Adrenal gland (tissue), 9 donors: ENCODE measurements at regions not wholly inside any gene's neighbourhood (a gene's known extent, or its start where the extent isn't known, plus 50 kb on each side); places are given as distances from the start of the nearest gene placed in this dataset.

Source experiments
- DNase-seq, 7 donors: peaks; one replicate each; pipeline ENCODE4 v3.0.0-alpha.2; 2019 to 2020
- H3K27ac ChIP-seq, 5 donors: fragments of 200-600 bp; sonication (generic) in 4 of 5; 1 replicate in 3 of 5; 2 replicates in 2 of 5; pipeline versions ENCODE4 v1.5.1 to v1.8.0; 2016 to 2020; ENCODE audit warnings: mild to moderate bottlenecking in 1 of 5
- H3K27me3 ChIP-seq: fragments of 200-600 bp; 2 replicates; pipeline ENCODE4 v1.8.0; 2021
- H3K36me3 ChIP-seq, 2 donors: fragments of 200-600 bp; replicated peaks in 1 of 2; 1 replicate in 1 of 2; 2 replicates in 1 of 2; pipeline versions ENCODE4 v1.5.1 to v1.8.0; 2018 to 2022
- H3K4me1 ChIP-seq, 2 donors: fragments of 200-600 bp; replicated peaks in 1 of 2; 1 replicate in 1 of 2; 2 replicates in 1 of 2; pipeline versions ENCODE4 v1.5.1 to v1.8.0; 2018 to 2021
- H3K4me3 ChIP-seq, 4 donors: fragments of 200-600 bp; sonication (generic) in 3 of 4; one replicate each; pipeline ENCODE4 v1.5.1; 2016 to 2018
- H3K9me3 ChIP-seq, 3 donors: fragments of 200-600 bp; sonication (generic) in 1 of 3; replicated peaks in 1 of 3; 1 replicate in 2 of 3; 2 replicates in 1 of 3; pipeline versions ENCODE4 v1.5.1 to v1.8.0; 2016 to 2021
- CTCF ChIP-seq, 6 experiments: fragments of 450-650 bp in 4 of 6; fragments of 200-600 bp in 2 of 6; sonication (generic) in 1 of 6; IDR thresholded peaks; 1 replicate in 5 of 6; 2 replicates in 1 of 6; pipeline versions ENCODE4 v1.5.1 to v1.8.0; 2016 to 2021; ENCODE audit warnings: antibody characterized with exemption in 6 of 6, mild to moderate bottlenecking in 2 of 6, moderate library complexity in 1 of 6
- POLR2A ChIP-seq, 2 donors: fragments of 450-650 bp; IDR thresholded peaks; one replicate each; pipeline ENCODE4 v1.6.1; 2017; ENCODE audit warnings: antibody characterized with exemption in 2 of 2, mild to moderate bottlenecking in 2 of 2, moderate library complexity in 1 of 2
- WGBS, 4 donors: extraction: QIAGEN DNeasy Blood & Tissue Kit in 2 of 4; methylation state at CpG; one replicate each; pipeline versions ENCODE4 v1.1.5 to v1.1.7; 2013 to 2017; 5-methylcytosine and 5-hydroxymethylcytosine counted together
- intact Hi-C, 2 donors: fragments of 100-400 bp; cut with DNase I; formaldehyde crosslinking; loops; one replicate each; pipeline versions ENCODE4 v1.14.1 to v1.15.0; 2022 to 2023
- donor health status: healthy with polysubstance abuse.
- donor health status: Bipolar disorder and iron deficiency.
- donor health status: DM: yes; HTN: yes; CAD: no.
- donor health status: DM: no; HTN: no; CAD: no.
- donor health status: DM: no; HTN: no; CAD: no.

- no peaks in the 10 kb centered on the region for H3K9me3 ChIP-seq
- intact Hi-C loops: no loop called here
- peak in 3 of 7 donors; percentile 4 to 50 (median 15) for DNase-seq
- no peaks in the 10 kb centered on the region for H3K36me3 ChIP-seq
- H3K4me3 ChIP-seq: no peak overlapping the region
- H3K27me3 ChIP-seq: no peaks in the 10 kb centered on the region
- TF ChIP-seq CTCF (IDR thresholded peaks at IDR 0.05): no peak
- no peak for TF ChIP-seq POLR2A (IDR thresholded peaks at IDR 0.05)
- WGBS, 4 donors: 74 to 86% (median 79%) methylated on average over 11 of the region's 11 CpGs
- peak overlapping the region in 1 of 5 donors; percentile 58 for H3K27ac ChIP-seq
- no peaks in the 10 kb centered on the region for H3K4me1 ChIP-seq
Observed at GRCh38 chr6:169997187-169997929, 245.9 kb downstream of the ERMARD start.

- 81 to 87% (median 86%) methylated on average over 4 to 5 of the region's 5 CpGs for WGBS, 4 donors
Observed at GRCh38 chr6:169996378-169997051, 245.1 kb downstream of the ERMARD start.

GRCh38 chr6:169994739-169995138, 243.3 kb downstream of the ERMARD start:
- intact Hi-C loops: no loop called here
- H3K4me3 ChIP-seq: no peak overlapping the region
- H3K27me3 ChIP-seq: no peaks in the 10 kb centered on the region
- H3K36me3 ChIP-seq: no peaks in the 10 kb centered on the region
- DNase-seq: peak in 1 of 7 donors; percentile 4
- H3K9me3 ChIP-seq: no peaks in the 10 kb centered on the region
- H3K27ac ChIP-seq: no peak overlapping the region
- whole genome bisulfite sequencing, 4 donors: 74 to 96% (median 93%) methylated on average over 8 of the region's 8 CpGs
- TF ChIP-seq POLR2A (IDR thresholded peaks at IDR 0.05): no peak
- TF ChIP-seq CTCF (IDR thresholded peaks at IDR 0.05): no peak
- H3K4me1 ChIP-seq: no peaks in the 10 kb centered on the region

More at GRCh38 chr6:169996378-169997051, 245.1 kb downstream of the ERMARD start:
- no peak overlapping the region for H3K4me3 ChIP-seq
- H3K27ac ChIP-seq: no peak overlapping the region
- DNase-seq: no peak
- no peaks in the 10 kb centered on the region for H3K27me3 ChIP-seq
- no peaks in the 10 kb centered on the region for H3K9me3 ChIP-seq
- intact Hi-C loops: no loop called here
- H3K4me1 ChIP-seq: no peaks in the 10 kb centered on the region
- TF ChIP-seq POLR2A (IDR thresholded peaks at IDR 0.05) (no peak), CTCF (IDR thresholded peaks at IDR 0.05) (no peak)
- no peaks in the 10 kb centered on the region for H3K36me3 ChIP-seq

GRCh38 chr6:169993861-169994481, 242.5 kb downstream of the ERMARD start:
- Histone ChIP-seq H3K9me3 (no peaks in the 10 kb centered on the region), H3K27me3 (no peaks in the 10 kb centered on the region), H3K4me1 (no peaks in the 10 kb centered on the region), H3K36me3 (no peaks in the 10 kb centered on the region), H3K27ac (no peak overlapping the region), H3K4me3 (no peak overlapping the region)
- 93 to 100% (median 95%) methylated on average over 7 to 16 of the region's 16 CpGs for WGBS, 4 donors
- intact Hi-C loops: no loop called here
- no peak for TF ChIP-seq POLR2A (IDR thresholded peaks at IDR 0.05)
- TF ChIP-seq CTCF (IDR thresholded peaks at IDR 0.05): no peak
- peak in 3 of 7 donors; percentile 8 to 28 (median 13) for DNase-seq
